ENCODE measurements at regions not wholly inside any gene's neighbourhood (a gene's known extent, or its start where the extent isn't known, plus 50 kb on each side); places are given as distances from the start of the nearest gene placed in this dataset.

- no peak overlapping the region for H2BK12ac ChIP-seq (ENCODE audit: insufficient read length, low read depth, low read length)
- Mint-ChIP-seq H3K36me3 (ENCODE audit: insufficient read depth in 1 of 3, low read depth in 3 of 3) (no peaks in the 10 kb centered on the region; a peak in 1 of 7 replicates), H3K9me3 (no peaks in the 10 kb centered on the region), H3K4me1 (peaks cover 11% of the 10 kb centered on the region in 2 experiments), H3K27ac (peak overlapping the region in 1 of 3 experiments; percentile 40; a peak in 1 of 7 replicates), H3K27me3 (ENCODE audit: low read depth) (no peaks in the 10 kb centered on the region), H3K4me3 (no peak overlapping the region)
- no peak overlapping the region for H2BK15ac ChIP-seq (ENCODE audit: low read depth, low read length)
- H4K91ac ChIP-seq (ENCODE audit: insufficient read length, low read depth, low read length) = no peak overlapping the region
- H3K4me2 ChIP-seq (ENCODE audit: insufficient read depth, insufficient read length, low read length) = no peak overlapping the region
- H3K4ac ChIP-seq (ENCODE audit: low read depth, low read length) = no peak overlapping the region
- H3T11ph ChIP-seq (ENCODE audit: low read length) = no peak overlapping the region
- no peak overlapping the region for H4K8ac ChIP-seq (replicated peaks; ENCODE audit: insufficient read length, low read depth, low read length)
- H3K14ac ChIP-seq (ENCODE audit: insufficient read depth, low read length) = no peak overlapping the region
- no peak overlapping the region for H2BK5ac ChIP-seq (ENCODE audit: insufficient read length, low read length)
- H2BK120ac ChIP-seq (ENCODE audit: low read depth, low read length, poor library complexity, severe bottlenecking) = no peak overlapping the region
- H2BK20ac ChIP-seq (ENCODE audit: low read depth, low read length, poor library complexity, severe bottlenecking) = no peak overlapping the region
- H2AK5ac ChIP-seq (ENCODE audit: insufficient read length, low read length) = no peak overlapping the region
- H3K9me3 ChIP-seq (ENCODE audit: control insufficient read depth, low read depth, low read length) = no peaks in the 10 kb centered on the region
- H3K23me2 ChIP-seq (ENCODE audit: insufficient read length, low read depth, low read length, poor library complexity, severe bottlenecking) = no peaks in the 10 kb centered on the region
- no peak overlapping the region for H3K56ac ChIP-seq (ENCODE audit: insufficient read length, low read depth, low read length)
- no peaks in the 10 kb centered on the region for H3K4me1 ChIP-seq (ENCODE audit: insufficient read depth, low read length)
- no peak for DNase-seq
- TF ChIP-seq CTCF (conservative IDR thresholded peaks at IDR 0.05) = no peak
- H3K18ac ChIP-seq (ENCODE audit: insufficient read length, low read depth, low read length) = no peak overlapping the region
- H3K9ac ChIP-seq (ENCODE audit: extremely low read depth, insufficient read length, low read length) = no peak overlapping the region
- no peaks in the 10 kb centered on the region for H4K20me1 ChIP-seq (ENCODE audit: control insufficient read depth, insufficient read depth, insufficient read length)
- H3K27me3 ChIP-seq (ENCODE audit: insufficient read depth, low read length) = no peaks in the 10 kb centered on the region
- H3K23ac ChIP-seq (ENCODE audit: insufficient read length, low read depth, low read length) = no peak overlapping the region
- no peak overlapping the region for H3K27ac ChIP-seq (ENCODE audit: insufficient read length, low read depth, low read length)
- H4K5ac ChIP-seq (ENCODE audit: insufficient read length, low read depth, low read length) = no peak overlapping the region
- H2AFZ ChIP-seq (ENCODE audit: low read length) = no peak overlapping the region
- no peaks in the 10 kb centered on the region for H3K79me1 ChIP-seq (ENCODE audit: insufficient read depth, low read depth, low read length, poor library complexity, severe bottlenecking)
- no peaks in the 10 kb centered on the region for H3K79me2 ChIP-seq (ENCODE audit: insufficient read depth, low read length)
- no CpG with 5 or more reads among the region's 26 CpGs for WGBS (ENCODE audit: extremely low coverage, insufficient read length, low lambda C conversion rate)
These were observed 102.4 kb upstream of the ST6GALNAC5 start for GRCh38 chr1:76764638-76765454.
